ENCODE measurements at regions not wholly inside any gene's neighbourhood (a gene's known extent, or its start where the extent isn't known, plus 50 kb on each side); places are given as distances from the start of the nearest gene placed in this dataset.

- TF ChIP-seq, protein P1, sequence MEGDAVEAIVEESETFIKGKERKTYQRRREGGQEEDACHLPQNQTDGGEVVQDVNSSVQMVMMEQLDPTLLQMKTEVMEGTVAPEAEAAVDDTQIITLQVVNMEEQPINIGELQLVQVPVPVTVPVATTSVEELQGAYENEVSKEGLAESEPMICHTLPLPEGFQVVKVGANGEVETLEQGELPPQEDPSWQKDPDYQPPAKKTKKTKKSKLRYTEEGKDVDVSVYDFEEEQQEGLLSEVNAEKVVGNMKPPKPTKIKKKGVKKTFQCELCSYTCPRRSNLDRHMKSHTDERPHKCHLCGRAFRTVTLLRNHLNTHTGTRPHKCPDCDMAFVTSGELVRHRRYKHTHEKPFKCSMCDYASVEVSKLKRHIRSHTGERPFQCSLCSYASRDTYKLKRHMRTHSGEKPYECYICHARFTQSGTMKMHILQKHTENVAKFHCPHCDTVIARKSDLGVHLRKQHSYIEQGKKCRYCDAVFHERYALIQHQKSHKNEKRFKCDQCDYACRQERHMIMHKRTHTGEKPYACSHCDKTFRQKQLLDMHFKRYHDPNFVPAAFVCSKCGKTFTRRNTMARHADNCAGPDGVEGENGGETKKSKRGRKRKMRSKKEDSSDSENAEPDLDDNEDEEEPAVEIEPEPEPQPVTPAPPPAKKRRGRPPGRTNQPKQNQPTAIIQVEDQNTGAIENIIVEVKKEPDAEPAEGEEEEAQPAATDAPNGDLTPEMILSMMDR (IDR thresholded peaks at IDR 0.05; ENCODE audit: low read length): no peak
- TF ChIP-seq EZH2 (IDR thresholded peaks at IDR 0.05; ENCODE audit: borderline replicate concordance, low read length): no peak
These were observed 652.4 kb downstream of the PLPP3 start for GRCh38 chr1:55926906-55927471.
